T-cell (primary cell): ENCODE measurements at regions not wholly inside any gene's neighbourhood (a gene's known extent, or its start where the extent isn't known, plus 50 kb on each side); places are given as distances from the start of the nearest gene placed in this dataset.

ENCODE experiments used
- ATAC-seq, 4 experiments: fragments of 200-7000 bp in 3 of 4; fragments of 150-1000 bp in 1 of 4; cut with Tn5 transposase; replicated peaks in 1 of 4; 1 replicate in 3 of 4; 2 replicates in 1 of 4; pipeline ENCODE4 v1.10.0; 2021; ENCODE audit warnings: moderate library complexity in 3 of 4, mild to moderate bottlenecking in 2 of 4, moderate number of reproducible peaks in 1 of 4
- CTCF ChIA-PET, 2 donors: fragments of 300-600 bp; sonication (Branson Sonifier 250); formaldehyde crosslinking; loops; one replicate each; lab custom pipeline; 2022; ENCODE audit warnings: antibody characterized with exemption in 2 of 2; lab: Charles Lee
- POLR2A ChIA-PET, 2 donors: fragments of 300-600 bp; sonication (Branson Sonifier 250); formaldehyde crosslinking; loops; one replicate each; lab custom pipeline; 2022; ENCODE audit warnings: antibody characterized with exemption in 2 of 2; lab: Charles Lee
- DNase-seq, 35 experiments: peaks; one replicate each; pipeline versions ENCODE4 v3.0.0 to v3.0.0-alpha.2; 2013 to 2023
- H3K27ac ChIP-seq: one replicate; pipeline ENCODE4 v1.5.1; 2013; ENCODE audit warnings: low read length
- H3K27me3 ChIP-seq, 2 experiments: replicated peaks in 1 of 2; 1 replicate in 1 of 2; 2 replicates in 1 of 2; pipeline versions ENCODE4 v1.6.1 to v1.7.0; 2013; ENCODE audit warnings: low read length in 1 of 2, mixed read lengths in 1 of 2; ENCODE audit not compliant: control insufficient read depth in 2 of 2, insufficient read depth in 2 of 2; ENCODE audit errors: extremely low read depth in 1 of 2
- H3K36me3 ChIP-seq, 2 donors: 1 replicate in 1 of 2; 2 replicates in 1 of 2; pipeline versions ENCODE4 v1.6.1 to v1.7.0; 2013; ENCODE audit warnings: low read length in 1 of 2; ENCODE audit not compliant: control insufficient read depth in 2 of 2, insufficient read depth in 1 of 2; ENCODE audit errors: extremely low read depth in 1 of 2
- H3K4me1 ChIP-seq, 2 experiments: 1 replicate in 1 of 2; 2 replicates in 1 of 2; pipeline versions ENCODE4 v1.6.1 to v1.7.0; 2013; ENCODE audit warnings: low read length in 2 of 2, mixed read lengths in 1 of 2; ENCODE audit not compliant: insufficient read depth in 2 of 2, control insufficient read depth in 1 of 2; ENCODE audit errors: extremely low read depth in 1 of 2
- H3K4me3 ChIP-seq, 2 donors: 1 replicate in 1 of 2; 2 replicates in 1 of 2; pipeline versions ENCODE4 v1.5.1 to v1.7.0; 2013; ENCODE audit warnings: mild to moderate bottlenecking in 2 of 2, low read length in 1 of 2, moderate library complexity in 1 of 2; ENCODE audit not compliant: control insufficient read depth in 1 of 2; ENCODE audit errors: extremely low read depth in 1 of 2
- H3K9me3 ChIP-seq: 2 replicates; pipeline ENCODE4 v1.7.0; 2013
- H3K27ac Mint-ChIP-seq, 2 donors: one replicate each; pipeline ENCODE4 v1.8.0; 2020 to 2021; ENCODE audit warnings: mild to moderate bottlenecking in 2 of 2, mixed read lengths in 2 of 2
- H3K27me3 Mint-ChIP-seq, 2 donors: one replicate each; pipeline ENCODE4 v1.8.0; 2021 to 2022; ENCODE audit warnings: mixed read lengths in 2 of 2
- H3K36me3 Mint-ChIP-seq: one replicate; pipeline ENCODE4 v1.8.0; 2021; ENCODE audit warnings: mixed read lengths
- H3K4me1 Mint-ChIP-seq, 3 donors: one replicate each; pipeline ENCODE4 v1.8.0; 2020 to 2022; ENCODE audit warnings: mixed read lengths in 3 of 3, mild to moderate bottlenecking in 1 of 3
- H3K4me3 Mint-ChIP-seq, 3 donors: one replicate each; pipeline ENCODE4 v1.8.0; 2020 to 2022; ENCODE audit warnings: mild to moderate bottlenecking in 3 of 3, mixed read lengths in 3 of 3, moderate library complexity in 3 of 3
- H3K9me3 Mint-ChIP-seq, 3 donors: one replicate each; pipeline ENCODE4 v1.8.0; 2020 to 2022; ENCODE audit warnings: mixed read lengths in 3 of 3
- WGBS: methylation state at CpG from one replicate; pipeline ENCODE4 v1.1.5; 2013; ENCODE audit warnings: missing lambda C conversion rate; ENCODE audit not compliant: insufficient coverage; 5-methylcytosine and 5-hydroxymethylcytosine counted together

GRCh38 chr7:41524876-41525275 is 178.0 kb downstream of the INHBA start:
- H3K27ac Mint-ChIP-seq, result no peak overlapping the region
- H3K4me1 Mint-ChIP-seq, result no peaks in the 10 kb centered on the region
- Histone ChIP-seq H3K27ac (no peak overlapping the region), H3K4me1 (no peaks in the 10 kb centered on the region), H3K36me3 (no peaks in the 10 kb centered on the region), H3K4me3 (no peak overlapping the region), H3K9me3 (no peaks in the 10 kb centered on the region), H3K27me3 (no peaks in the 10 kb centered on the region)
- ATAC-seq, result no peak
- ChIA-PET POLR2A (interaction anchor here in 1 of 2 donors (0.7 kb wide), 1 partner anchor 73 kb away, joined by 4 read pairs; no protein-coding TSS in a partner anchor), CTCF (no interaction called here)
- peaks cover 18 to 21% (median 20%) of the 10 kb centered on the region in 3 donors for H3K9me3 Mint-ChIP-seq
- WGBS, result 29% methylated on average over 1 of the region's 4 CpGs
- no peak overlapping the region for H3K4me3 Mint-ChIP-seq
- DNase-seq, result no peak
- no peaks in the 10 kb centered on the region for H3K27me3 Mint-ChIP-seq
- H3K36me3 Mint-ChIP-seq, result no peaks in the 10 kb centered on the region

- ChIA-PET POLR2A (no interaction called here), CTCF (no interaction called here)
- H3K4me3 ChIP-seq, result no peak overlapping the region
- H3K4me1 ChIP-seq, result no peaks in the 10 kb centered on the region
- H3K27ac Mint-ChIP-seq, result no peak overlapping the region
- no peaks in the 10 kb centered on the region for H3K27me3 Mint-ChIP-seq
- 89% methylated on average over 4 of the region's 7 CpGs for WGBS
- no peaks in the 10 kb centered on the region for H3K36me3 Mint-ChIP-seq
- no peaks in the 10 kb centered on the region for H3K9me3 ChIP-seq
- no peaks in the 10 kb centered on the region for H3K4me1 Mint-ChIP-seq
- H3K4me3 Mint-ChIP-seq, result no peak overlapping the region
- H3K9me3 Mint-ChIP-seq, result peaks cover 22 to 33% (median 23%) of the 10 kb centered on the region in 3 donors
- DNase-seq (no peak), ATAC-seq (no peak)
- no peaks in the 10 kb centered on the region for H3K27me3 ChIP-seq
- H3K27ac ChIP-seq, result no peak overlapping the region
- H3K36me3 ChIP-seq, result no peaks in the 10 kb centered on the region
Measured at GRCh38 chr7:41520445-41520844, 182.4 kb downstream of the INHBA start.

- Histone ChIP-seq H3K27ac (no peak overlapping the region), H3K4me1 (no peaks in the 10 kb centered on the region), H3K27me3 (no peaks in the 10 kb centered on the region), H3K4me3 (no peak overlapping the region), H3K9me3 (no peaks in the 10 kb centered on the region), H3K36me3 (no peaks in the 10 kb centered on the region)
- Mint-ChIP-seq H3K36me3 (no peaks in the 10 kb centered on the region), H3K27ac (no peak overlapping the region), H3K4me1 (no peaks in the 10 kb centered on the region), H3K27me3 (no peaks in the 10 kb centered on the region), H3K9me3 (peaks cover 12 to 19% (median 18%) of the 10 kb centered on the region in 3 donors), H3K4me3 (no peak overlapping the region)
- ChIA-PET CTCF (interaction anchor here in 1 of 2 donors (0.8 kb wide), 1 partner anchor 21 kb away, joined by 3 read pairs; no protein-coding TSS in a partner anchor), POLR2A (no interaction called here)
- ATAC-seq (no peak), DNase-seq (no peak)
- no CpG with 5 or more reads among the region's 2 CpGs for WGBS
Measured at GRCh38 chr7:41517771-41518170, 185.1 kb downstream of the INHBA start.

- Mint-ChIP-seq H3K9me3 (peaks cover 8 to 15% (median 9%) of the 10 kb centered on the region in 3 donors), H3K27ac (no peak overlapping the region), H3K4me3 (no peak overlapping the region), H3K4me1 (no peaks in the 10 kb centered on the region), H3K36me3 (no peaks in the 10 kb centered on the region), H3K27me3 (no peaks in the 10 kb centered on the region)
- Histone ChIP-seq H3K4me1 (no peaks in the 10 kb centered on the region), H3K4me3 (no peak overlapping the region), H3K9me3 (no peaks in the 10 kb centered on the region), H3K36me3 (no peaks in the 10 kb centered on the region), H3K27me3 (no peaks in the 10 kb centered on the region), H3K27ac (no peak overlapping the region)
- ATAC-seq (no peak), DNase-seq (no peak)
- CTCF ChIA-PET, result no interaction called here
- POLR2A ChIA-PET, result no interaction called here
- 67% methylated on average over 1 of the region's 4 CpGs for WGBS
Measured at GRCh38 chr7:41508755-41509154, 194.1 kb downstream of the INHBA start.

- ATAC-seq, result no peak
Measured at GRCh38 chr7:41507686-41508268, 195.1 kb downstream of the INHBA start.

GRCh38 chr7:41504214-41504980 is 198.5 kb downstream of the INHBA start:
- no peaks in the 10 kb centered on the region for H3K4me1 Mint-ChIP-seq
- Histone ChIP-seq H3K9me3 (no peaks in the 10 kb centered on the region), H3K27ac (no peak overlapping the region), H3K36me3 (no peaks in the 10 kb centered on the region), H3K27me3 (no peaks in the 10 kb centered on the region), H3K4me1 (no peaks in the 10 kb centered on the region), H3K4me3 (no peak overlapping the region)
- no peak overlapping the region for H3K4me3 Mint-ChIP-seq
- CTCF ChIA-PET, result no interaction called here
- no peaks in the 10 kb centered on the region for H3K36me3 Mint-ChIP-seq
- peaks cover 3 to 23% (median 8%) of the 10 kb centered on the region in 3 donors for H3K9me3 Mint-ChIP-seq
- 88% methylated on average over 6 of the region's 10 CpGs for WGBS
- POLR2A ChIA-PET, result no interaction called here
- DNase-seq, result no peak
- no peak overlapping the region for H3K27ac Mint-ChIP-seq
- H3K27me3 Mint-ChIP-seq, result no peaks in the 10 kb centered on the region
- ATAC-seq, result no peak

More at GRCh38 chr7:41507686-41508268, 195.1 kb downstream of the INHBA start:
- DNase-seq, result no peak
- Mint-ChIP-seq H3K4me3 (no peak overlapping the region), H3K27ac (no peak overlapping the region), H3K9me3 (peaks cover 8 to 15% (median 8%) of the 10 kb centered on the region in 3 donors), H3K4me1 (no peaks in the 10 kb centered on the region), H3K27me3 (no peaks in the 10 kb centered on the region), H3K36me3 (no peaks in the 10 kb centered on the region)
- 60% methylated on average over 1 of the region's 4 CpGs for WGBS
- Histone ChIP-seq H3K4me3 (no peak overlapping the region), H3K36me3 (no peaks in the 10 kb centered on the region), H3K27ac (no peak overlapping the region), H3K9me3 (no peaks in the 10 kb centered on the region), H3K4me1 (no peaks in the 10 kb centered on the region), H3K27me3 (no peaks in the 10 kb centered on the region)
- ChIA-PET CTCF (no interaction called here), POLR2A (no interaction called here)
